NCI-H226 (cell line): ENCODE measurements at regions not wholly inside any gene's neighbourhood (a gene's known extent, or its start where the extent isn't known, plus 50 kb on each side); places are given as distances from the start of the nearest gene placed in this dataset.

Source experiments
- DNase-seq: peaks from one replicate; pipeline ENCODE4 v3.0.0-alpha.2; 2015

- DNase-seq, result peak; percentile 6
Observed at GRCh38 chr7:155961241-155962190, 149.3 kb upstream of the SHH start.

- no peak for DNase-seq
Observed at GRCh38 chr7:155959894-155960293, 147.6 kb upstream of the SHH start.

- DNase-seq, result no peak
Observed at GRCh38 chr7:155956977-155957376, 144.7 kb upstream of the SHH start.

GRCh38 chr7:155955367-155955635 is 143.0 kb upstream of the SHH start:
- no peak for DNase-seq

- no peak for DNase-seq
Observed at GRCh38 chr7:155954550-155955366, 142.5 kb upstream of the SHH start.

GRCh38 chr7:155953781-155954549 is 141.7 kb upstream of the SHH start:
- no peak for DNase-seq

GRCh38 chr7:155953501-155953778 is 141.2 kb upstream of the SHH start:
- DNase-seq, result no peak

- no peak for DNase-seq
Observed at GRCh38 chr7:155951554-155952158, 139.4 kb upstream of the SHH start.

GRCh38 chr7:155950898-155951553 is 138.8 kb upstream of the SHH start:
- no peak for DNase-seq

GRCh38 chr7:155948845-155949244 is 136.6 kb upstream of the SHH start:
- DNase-seq, result no peak

GRCh38 chr7:155948423-155948822 is 136.2 kb upstream of the SHH start:
- no peak for DNase-seq

- no peak for DNase-seq
Observed at GRCh38 chr7:155947051-155947450, 134.8 kb upstream of the SHH start.

- DNase-seq, result no peak
Observed at GRCh38 chr7:155945670-155946325, 133.5 kb upstream of the SHH start.

- DNase-seq, result no peak
Observed at GRCh38 chr7:155944901-155945300, 132.6 kb upstream of the SHH start.

- DNase-seq, result no peak
Observed at GRCh38 chr7:155943251-155943899, 131.1 kb upstream of the SHH start.

GRCh38 chr7:155942226-155942950 is 130.1 kb upstream of the SHH start:
- no peak for DNase-seq

- no peak for DNase-seq
Observed at GRCh38 chr7:155941688-155942087, 129.4 kb upstream of the SHH start.

GRCh38 chr7:155939350-155939749 is 127.1 kb upstream of the SHH start:
- DNase-seq, result no peak

GRCh38 chr7:155938129-155938528 is 125.9 kb upstream of the SHH start:
- DNase-seq, result no peak

GRCh38 chr7:155935726-155936125 is 123.5 kb upstream of the SHH start:
- no peak for DNase-seq

GRCh38 chr7:155935005-155935557 is 122.8 kb upstream of the SHH start:
- no peak for DNase-seq
